CD4-positive, alpha-beta memory T cell (primary cell): ENCODE measurements at regions not wholly inside any gene's neighbourhood (a gene's known extent, or its start where the extent isn't known, plus 50 kb on each side); places are given as distances from the start of the nearest gene placed in this dataset.

Experiments used
- CTCF ChIA-PET: fragments of 350-600 bp; sonication (Branson Sonifier 250); formaldehyde crosslinking; loops from one replicate; lab custom pipeline; 2021; ENCODE audit warnings: inconsistent platforms; ENCODE audit not compliant: partially characterized antibody; lab: Charles Lee
- POLR2A ChIA-PET: fragments of 350-600 bp; sonication (Branson Sonifier 250); formaldehyde crosslinking; loops from one replicate; lab custom pipeline; 2021; ENCODE audit not compliant: partially characterized antibody; lab: Charles Lee
- DNase-seq, 5 donors: peaks; one replicate each; pipeline versions ENCODE4 v3.0.0 to v3.0.0-alpha.2; 2020 to 2022; ENCODE audit warnings: mixed read lengths in 1 of 5
- H3K27ac ChIP-seq: one replicate; pipeline ENCODE4 v1.7.0; 2013; ENCODE audit warnings: low read depth, low read length
- H3K27me3 ChIP-seq: 2 replicates; pipeline ENCODE4 v1.7.0; 2013; ENCODE audit warnings: mild to moderate bottlenecking, low read length, moderate library complexity; ENCODE audit not compliant: insufficient read depth
- H3K36me3 ChIP-seq: 2 replicates; pipeline ENCODE4 v1.7.0; 2013; ENCODE audit warnings: mild to moderate bottlenecking, low read length, moderate library complexity; ENCODE audit not compliant: insufficient read depth
- H3K4me1 ChIP-seq: 2 replicates; pipeline ENCODE4 v1.7.0; 2013; ENCODE audit warnings: mild to moderate bottlenecking, low read length, moderate library complexity; ENCODE audit not compliant: insufficient read depth
- H3K4me3 ChIP-seq, 2 donors: one replicate each; pipeline ENCODE4 v1.7.0; 2013; ENCODE audit warnings: low read length in 2 of 2, mild to moderate bottlenecking in 1 of 2
- H3K9me3 ChIP-seq, 2 donors: one replicate each; pipeline ENCODE4 v1.7.0; 2013; ENCODE audit warnings: low read length in 2 of 2, control low read depth in 1 of 2; ENCODE audit not compliant: control insufficient read depth in 1 of 2
- H3K27ac Mint-ChIP-seq, 7 donors: one replicate each; pipeline ENCODE4 v1.8.0; 2020 to 2021; ENCODE audit warnings: mixed read lengths in 7 of 7, mild to moderate bottlenecking in 6 of 7, inconsistent platforms in 3 of 7, moderate library complexity in 3 of 7
- H3K27me3 Mint-ChIP-seq, 2 donors: one replicate each; pipeline ENCODE4 v1.8.0; 2020 to 2021; ENCODE audit warnings: mixed read lengths in 2 of 2
- H3K36me3 Mint-ChIP-seq, 2 donors: one replicate each; pipeline ENCODE4 v1.8.0; 2020 to 2021; ENCODE audit warnings: mixed read lengths in 2 of 2, inconsistent platforms in 1 of 2, mild to moderate bottlenecking in 1 of 2
- H3K4me1 Mint-ChIP-seq, 4 donors: one replicate each; pipeline ENCODE4 v1.8.0; 2020 to 2021; ENCODE audit warnings: mixed read lengths in 4 of 4, mild to moderate bottlenecking in 1 of 4
- H3K4me3 Mint-ChIP-seq, 8 donors: one replicate each; pipeline ENCODE4 v1.8.0; 2020 to 2021; ENCODE audit warnings: mixed read lengths in 8 of 8, mild to moderate bottlenecking in 7 of 8, moderate library complexity in 6 of 8, inconsistent platforms in 3 of 8
- H3K9me3 Mint-ChIP-seq, 8 donors: one replicate each; pipeline ENCODE4 v1.8.0; 2020 to 2021; ENCODE audit warnings: mixed read lengths in 8 of 8, mild to moderate bottlenecking in 5 of 8, inconsistent platforms in 3 of 8, moderate library complexity in 1 of 8
- intact Hi-C: fragments of 100-400 bp; cut with micrococcal nuclease; formaldehyde crosslinking; loops from one replicate; pipeline ENCODE4 v1.15.1; 2023

DNA sequence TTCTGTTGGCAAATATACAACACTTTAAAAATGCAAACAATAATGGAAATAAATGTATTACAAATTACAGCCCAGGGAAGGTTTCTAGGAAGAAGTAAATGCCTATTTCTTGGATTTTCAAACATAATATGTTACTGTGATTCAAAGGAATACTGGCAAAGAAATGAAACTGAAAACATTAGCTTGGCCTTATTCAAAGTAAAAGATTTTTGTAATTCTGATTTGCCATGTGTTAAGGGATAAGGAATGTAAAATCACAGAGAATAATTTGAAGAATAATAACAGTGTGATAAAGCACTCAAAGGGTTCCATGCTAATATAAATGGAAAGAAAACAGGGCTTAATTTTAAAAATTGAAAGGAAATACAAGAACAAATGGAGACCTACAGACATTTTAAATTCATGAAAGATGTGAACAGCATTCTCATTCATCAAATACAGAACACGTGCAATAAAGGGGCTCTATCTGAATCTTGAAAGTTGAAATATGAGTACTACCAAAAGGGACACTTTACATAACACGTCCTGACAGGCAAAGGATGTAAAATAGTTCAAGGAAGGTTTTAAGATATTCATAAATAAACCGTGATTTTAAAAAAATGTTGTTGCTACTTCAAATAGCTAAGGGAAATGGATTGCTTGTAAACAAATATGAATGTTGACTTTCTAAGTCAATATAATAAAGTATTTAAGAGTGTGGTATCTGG, 138.1 kb downstream of the RFPL4B start:
- H3K27me3 ChIP-seq: no peaks in the 10 kb centered on the region
- intact Hi-C loops: no loop called here
- H3K27ac ChIP-seq: no peak overlapping the region
- no peak for DNase-seq
- H3K4me3 ChIP-seq: no peak overlapping the region
- H3K36me3 ChIP-seq: no peaks in the 10 kb centered on the region
- no peak overlapping the region for H3K4me3 Mint-ChIP-seq
- peaks cover 0 to 5% (median under 1%) of the 10 kb centered on the region in 8 donors for H3K9me3 Mint-ChIP-seq
- H3K36me3 Mint-ChIP-seq: no peaks in the 10 kb centered on the region
- ChIA-PET POLR2A (no interaction called here), CTCF (no interaction called here)
- H3K4me1 Mint-ChIP-seq: no peaks in the 10 kb centered on the region
- no peaks in the 10 kb centered on the region for H3K9me3 ChIP-seq
- H3K27ac Mint-ChIP-seq: no peak overlapping the region
- no peaks in the 10 kb centered on the region for H3K4me1 ChIP-seq
- H3K27me3 Mint-ChIP-seq: peaks cover 0 to 3% of the 10 kb centered on the region in 2 donors

DNA sequence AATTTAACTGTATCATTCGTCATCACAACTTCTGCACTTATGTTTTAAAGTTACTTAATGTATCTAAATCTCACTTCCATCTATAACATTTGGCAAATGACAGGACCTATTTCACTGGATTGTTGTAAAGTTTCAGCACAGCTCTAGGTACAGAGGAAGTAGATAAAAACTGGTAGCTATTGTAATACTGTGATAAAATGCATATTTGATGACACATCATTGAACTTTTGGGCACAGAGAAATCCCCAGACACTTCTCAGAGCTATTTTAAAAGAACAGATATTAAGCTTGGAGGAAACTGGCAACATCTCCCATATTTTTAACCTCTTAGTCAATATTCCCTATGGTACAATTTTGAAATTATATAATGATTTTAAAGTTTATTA, 138.7 kb downstream of the RFPL4B start:
- Histone ChIP-seq H3K4me3 (no peak overlapping the region), H3K36me3 (no peaks in the 10 kb centered on the region), H3K4me1 (no peaks in the 10 kb centered on the region), H3K9me3 (no peaks in the 10 kb centered on the region), H3K27ac (no peak overlapping the region), H3K27me3 (no peaks in the 10 kb centered on the region)
- ChIA-PET POLR2A (no interaction called here), CTCF (no interaction called here)
- Mint-ChIP-seq H3K36me3 (no peaks in the 10 kb centered on the region), H3K9me3 (peaks cover 0 to 6% (median 1%) of the 10 kb centered on the region in 8 donors), H3K27me3 (peaks cover 0 to 4% of the 10 kb centered on the region in 2 donors), H3K4me3 (no peak overlapping the region), H3K4me1 (no peaks in the 10 kb centered on the region), H3K27ac (no peak overlapping the region)
- intact Hi-C loops: no loop called here
- DNase-seq: no peak

DNA sequence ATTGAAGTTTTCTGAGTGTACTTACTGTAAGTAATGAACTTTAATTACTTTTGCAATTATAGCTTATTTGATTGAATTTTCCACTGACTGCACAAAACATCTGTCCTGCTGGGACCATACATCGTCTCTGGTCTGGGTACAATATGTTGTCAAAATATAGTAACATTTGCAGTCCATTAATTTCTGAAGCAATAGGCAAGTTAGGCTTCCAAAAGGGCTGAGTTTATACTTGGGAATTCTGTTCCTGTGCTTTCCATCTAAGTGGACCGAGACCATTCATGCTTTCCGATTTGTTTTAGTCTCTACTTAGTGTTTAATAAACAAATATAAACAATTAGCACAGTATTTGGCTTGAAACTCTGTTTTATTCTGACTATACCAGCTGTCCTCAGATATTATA, 139.3 kb downstream of the RFPL4B start:
- Mint-ChIP-seq H3K27me3 (peaks cover 0 to 4% of the 10 kb centered on the region in 2 donors), H3K4me3 (no peak overlapping the region), H3K9me3 (peaks cover 0 to 6% (median 1%) of the 10 kb centered on the region in 8 donors), H3K36me3 (no peaks in the 10 kb centered on the region), H3K27ac (no peak overlapping the region), H3K4me1 (no peaks in the 10 kb centered on the region)
- CTCF ChIA-PET: no interaction called here
- intact Hi-C loops: no loop called here
- Histone ChIP-seq H3K9me3 (no peaks in the 10 kb centered on the region), H3K27me3 (no peaks in the 10 kb centered on the region), H3K36me3 (no peaks in the 10 kb centered on the region), H3K4me3 (no peak overlapping the region), H3K4me1 (no peaks in the 10 kb centered on the region), H3K27ac (no peak overlapping the region)
- no peak for DNase-seq
- POLR2A ChIA-PET: no interaction called here

DNA sequence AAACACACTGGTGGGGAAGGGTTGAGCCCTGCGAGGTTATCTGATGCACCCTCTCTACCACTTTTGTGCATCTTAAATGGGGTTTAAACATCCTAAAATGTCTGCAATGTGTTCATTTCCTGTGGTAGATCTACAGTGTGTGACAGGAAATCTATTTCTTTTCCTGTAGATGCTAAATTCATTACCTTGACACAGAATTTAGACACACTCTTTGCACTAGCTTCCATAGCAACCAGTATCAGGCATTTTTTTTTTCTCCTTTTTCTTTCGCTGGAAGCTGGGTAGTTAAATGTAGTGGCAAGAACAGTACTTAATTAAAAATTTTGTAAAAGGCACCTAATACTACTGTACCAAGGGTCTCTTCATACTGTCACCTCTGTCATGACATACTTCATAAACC, 141.1 kb downstream of the RFPL4B start:
- H3K4me1 ChIP-seq: no peaks in the 10 kb centered on the region
- H3K27ac ChIP-seq: no peak overlapping the region
- H3K27ac Mint-ChIP-seq: no peak overlapping the region
- H3K27me3 ChIP-seq: no peaks in the 10 kb centered on the region
- ChIA-PET CTCF (no interaction called here), POLR2A (no interaction called here)
- no peaks in the 10 kb centered on the region for H3K9me3 ChIP-seq
- no peak for DNase-seq
- no peak overlapping the region for H3K4me3 Mint-ChIP-seq
- intact Hi-C loops: no loop called here
- H3K36me3 Mint-ChIP-seq: no peaks in the 10 kb centered on the region
- no peak overlapping the region for H3K4me3 ChIP-seq
- peaks cover 0 to 6% (median 1%) of the 10 kb centered on the region in 8 donors for H3K9me3 Mint-ChIP-seq
- peaks cover 0 to 4% of the 10 kb centered on the region in 2 donors for H3K27me3 Mint-ChIP-seq
- H3K36me3 ChIP-seq: no peaks in the 10 kb centered on the region
- H3K4me1 Mint-ChIP-seq: no peaks in the 10 kb centered on the region

DNA sequence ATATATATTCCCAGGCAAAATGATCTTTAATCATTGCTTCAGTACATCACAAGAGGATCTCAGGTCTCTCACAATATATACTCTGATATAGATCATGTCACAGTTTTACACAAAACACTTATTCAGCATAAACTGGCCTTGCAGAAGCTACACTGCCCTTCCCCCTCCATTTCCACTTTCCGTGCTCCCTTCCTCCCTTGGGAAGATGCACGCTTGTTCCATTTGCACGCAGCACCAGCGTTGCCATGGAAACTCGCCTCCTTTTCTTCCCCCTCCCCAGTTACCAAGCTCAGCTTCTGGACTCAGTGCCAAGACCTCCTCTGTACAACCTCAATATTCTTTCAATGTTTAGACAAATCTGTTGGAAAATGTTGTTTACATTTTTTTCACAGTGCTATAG, 154.6 kb downstream of the RFPL4B start:
- no peaks in the 10 kb centered on the region for H3K36me3 Mint-ChIP-seq
- H3K4me3 Mint-ChIP-seq: no peak overlapping the region
- no peaks in the 10 kb centered on the region for H3K9me3 ChIP-seq
- H3K4me3 ChIP-seq: no peak overlapping the region
- H3K36me3 ChIP-seq: no peaks in the 10 kb centered on the region
- H3K4me1 Mint-ChIP-seq: no peaks in the 10 kb centered on the region
- POLR2A ChIA-PET: no interaction called here
- no peak for DNase-seq
- intact Hi-C loops: no loop called here
- H3K27me3 Mint-ChIP-seq: peaks cover 0 to 1% of the 10 kb centered on the region in 2 donors
- H3K27ac Mint-ChIP-seq: no peak overlapping the region
- H3K4me1 ChIP-seq: no peaks in the 10 kb centered on the region
- CTCF ChIA-PET: no interaction called here
- no peaks in the 10 kb centered on the region for H3K27me3 ChIP-seq
- H3K9me3 Mint-ChIP-seq: peaks cover 0 to 1% (median 0%) of the 10 kb centered on the region in 8 donors
- no peak overlapping the region for H3K27ac ChIP-seq

DNA sequence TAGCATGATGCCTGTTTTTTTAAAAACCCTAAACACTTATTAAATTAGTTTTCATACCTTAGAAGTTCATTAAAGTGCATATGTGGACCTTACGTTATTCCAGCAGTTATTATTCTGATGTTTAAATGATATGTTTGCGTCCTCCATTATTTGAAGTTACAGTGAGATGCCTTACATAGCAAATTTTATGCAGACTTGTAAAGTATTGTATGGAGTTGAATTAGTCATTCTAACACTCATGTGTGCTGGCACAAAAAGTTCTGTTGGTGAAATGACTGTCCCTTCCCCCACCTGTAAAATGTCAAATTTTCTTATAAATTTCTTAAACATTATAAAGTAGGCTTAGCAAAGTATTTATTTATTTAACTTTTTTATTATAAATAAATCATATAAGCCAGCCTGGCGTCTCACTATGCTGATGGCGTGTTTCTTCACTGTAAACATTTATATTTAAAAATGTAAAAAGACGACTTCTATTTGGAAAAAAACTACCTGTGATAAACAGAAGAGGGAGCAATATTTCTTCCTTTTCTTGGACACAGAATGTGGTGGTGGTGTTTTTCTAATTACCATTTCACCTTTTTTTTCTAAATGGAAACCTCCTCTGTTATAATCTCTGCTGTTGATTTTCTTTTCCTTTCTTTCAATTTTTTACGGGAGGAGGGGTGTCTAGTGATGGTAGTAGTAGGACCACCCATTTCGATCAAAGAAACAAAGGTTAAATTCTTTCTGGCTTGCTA, 155.4 kb downstream of the RFPL4B start:
- peaks cover 0 to 1% of the 10 kb centered on the region in 2 donors for H3K27me3 Mint-ChIP-seq
- POLR2A ChIA-PET: no interaction called here
- H3K36me3 ChIP-seq: no peaks in the 10 kb centered on the region

DNA sequence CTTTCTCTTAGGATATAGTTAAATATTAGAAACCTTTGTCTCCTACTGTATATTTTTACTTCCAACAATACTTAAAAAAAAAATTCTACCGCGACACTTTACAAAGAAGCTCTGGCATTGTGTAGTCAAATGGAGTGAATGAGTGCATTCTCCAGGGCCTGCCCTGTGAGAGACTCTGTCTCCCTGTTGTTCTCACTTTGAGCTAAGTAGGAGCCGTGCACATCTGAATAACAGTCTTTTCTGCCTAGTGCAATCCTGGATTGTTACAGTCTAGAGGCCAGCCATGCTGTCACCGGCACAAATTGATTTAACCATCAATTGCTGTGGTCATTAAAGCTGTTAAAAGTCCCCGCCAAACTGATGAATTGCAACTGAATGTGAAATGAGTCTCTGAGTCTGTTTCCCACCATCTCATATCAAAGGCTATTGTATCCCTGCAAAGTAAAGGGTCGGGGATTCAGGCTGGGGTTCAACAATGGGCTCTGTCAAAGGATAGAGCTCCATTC, 156.0 kb downstream of the RFPL4B start:
- Histone ChIP-seq H3K27ac (no peak overlapping the region), H3K4me1 (no peaks in the 10 kb centered on the region), H3K9me3 (no peaks in the 10 kb centered on the region), H3K4me3 (no peak overlapping the region), H3K36me3 (no peaks in the 10 kb centered on the region), H3K27me3 (no peaks in the 10 kb centered on the region)
- no peaks in the 10 kb centered on the region for H3K4me1 Mint-ChIP-seq
- no peak overlapping the region for H3K27ac Mint-ChIP-seq
- no peak for DNase-seq
- ChIA-PET CTCF (no interaction called here), POLR2A (no interaction called here)
- intact Hi-C loops: no loop called here
- no peaks in the 10 kb centered on the region for H3K36me3 Mint-ChIP-seq
- H3K4me3 Mint-ChIP-seq: no peak overlapping the region
- peaks cover 0 to 1% of the 10 kb centered on the region in 2 donors for H3K27me3 Mint-ChIP-seq
- no peaks in the 10 kb centered on the region for H3K9me3 Mint-ChIP-seq

More for the DNA sequence above, 155.4 kb downstream of the RFPL4B start:
- no peaks in the 10 kb centered on the region for H3K27me3 ChIP-seq
- no peaks in the 10 kb centered on the region for H3K4me1 ChIP-seq
- Mint-ChIP-seq H3K9me3 (no peaks in the 10 kb centered on the region), H3K4me3 (no peak overlapping the region), H3K36me3 (no peaks in the 10 kb centered on the region), H3K4me1 (no peaks in the 10 kb centered on the region), H3K27ac (no peak overlapping the region)
- intact Hi-C loops: no loop called here
- no peak overlapping the region for H3K4me3 ChIP-seq
- no peaks in the 10 kb centered on the region for H3K9me3 ChIP-seq
- DNase-seq: no peak
- H3K27ac ChIP-seq: no peak overlapping the region
- CTCF ChIA-PET: no interaction called here
